GM12891 (cell line): ENCODE measurements at regions not wholly inside any gene's neighbourhood (a gene's known extent, or its start where the extent isn't known, plus 50 kb on each side); places are given as distances from the start of the nearest gene placed in this dataset.

Source experiments
- DNase-seq: peaks from one replicate; pipeline ENCODE4 v3.0.0; 2011; ENCODE audit warnings: low spot score; ENCODE audit not compliant: insufficient read length
- FAIRE-seq: peaks from 2 replicates; lab custom pipeline; 2011; peaks lifted over from hg19 to GRCh38; lab: Jason Lieb, UNC
- PAX5 ChIP-seq: IDR thresholded peaks from 2 replicates; pipeline ENCODE4 v1.6.1; 2011; ENCODE audit warnings: low read length, moderate library complexity, mild to moderate bottlenecking; ENCODE audit not compliant: insufficient read depth, severe bottlenecking
- POLR2A ChIP-seq: IDR thresholded peaks from 2 replicates; pipeline ENCODE4 v1.6.1; 2011; ENCODE audit warnings: low read depth, low read length, control low read depth
- POLR2AphosphoS5 ChIP-seq: IDR thresholded peaks from 2 replicates; pipeline ENCODE4 v1.6.1; 2011; ENCODE audit warnings: low read depth, low read length, control low read depth
- POU2F2 ChIP-seq: IDR thresholded peaks from 2 replicates; pipeline ENCODE4 v1.6.1; 2011; ENCODE audit warnings: low read depth, mild to moderate bottlenecking, control low read depth, low read length, moderate library complexity
- SPI1 ChIP-seq: IDR thresholded peaks from 2 replicates; pipeline ENCODE4 v1.6.1; 2011; ENCODE audit warnings: low read depth, low read length, control low read depth
- TAF1 ChIP-seq: IDR thresholded peaks from 2 replicates; pipeline ENCODE4 v1.6.1; 2011; ENCODE audit warnings: low read depth, low read length, control low read depth

- no peak for TF ChIP-seq TAF1
- no peak for TF ChIP-seq POU2F2
- TF ChIP-seq POLR2A: no peak
- no peak for TF ChIP-seq SPI1
- no peak for TF ChIP-seq PAX5
- TF ChIP-seq POLR2AphosphoS5: no peak
- DNase-seq (peak; percentile 32), FAIRE-seq (peak; percentile 89)
These were observed 81.7 kb upstream of the MSI2 start for GRCh38 chr17:57174591-57174990.

GRCh38 chr17:57178839-57179238, 77.5 kb upstream of the MSI2 start:
- DNase-seq: no peak
- FAIRE-seq: no peak
- TF ChIP-seq SPI1 (no peak), PAX5 (no peak), POLR2AphosphoS5 (no peak), POU2F2 (no peak), POLR2A (no peak), TAF1 (no peak)

GRCh38 chr17:57182621-57183020, 73.7 kb upstream of the MSI2 start:
- no peak for FAIRE-seq
- TF ChIP-seq POLR2A (no peak), POLR2AphosphoS5 (no peak), POU2F2 (no peak), TAF1 (no peak), SPI1 (no peak), PAX5 (no peak)

GRCh38 chr17:57186226-57187019, 69.9 kb upstream of the MSI2 start:
- TF ChIP-seq PAX5 (no peak), POLR2A (no peak), SPI1 (no peak), TAF1 (no peak), POU2F2 (no peak), POLR2AphosphoS5 (no peak)
- DNase-seq: no peak

More at GRCh38 chr17:57182621-57183020, 73.7 kb upstream of the MSI2 start:
- DNase-seq: no peak

GRCh38 chr17:57187391-57187790, 68.9 kb upstream of the MSI2 start:
- no peak for TF ChIP-seq POLR2A
- no peak for TF ChIP-seq PAX5
- TF ChIP-seq SPI1: no peak
- no peak for TF ChIP-seq POU2F2
- TF ChIP-seq POLR2AphosphoS5: no peak
- TF ChIP-seq TAF1: no peak
- DNase-seq: no peak
- no peak for FAIRE-seq

More at GRCh38 chr17:57186226-57187019, 69.9 kb upstream of the MSI2 start:
- FAIRE-seq: no peak

- no peak for FAIRE-seq
- DNase-seq: no peak
- TF ChIP-seq TAF1 (no peak), POU2F2 (no peak), POLR2AphosphoS5 (no peak), SPI1 (no peak), PAX5 (no peak), POLR2A (no peak)
These were observed 60.4 kb upstream of the MSI2 start for GRCh38 chr17:57195785-57196460.

GRCh38 chr17:57197466-57198071, 58.8 kb upstream of the MSI2 start:
- no peak for FAIRE-seq
- no peak for DNase-seq

GRCh38 chr17:57201481-57201880, 54.8 kb upstream of the MSI2 start:
- TF ChIP-seq PAX5 (no peak), POU2F2 (no peak), SPI1 (no peak), TAF1 (no peak), POLR2AphosphoS5 (no peak), POLR2A (no peak)
- DNase-seq (no peak), FAIRE-seq (no peak)

More at GRCh38 chr17:57197466-57198071, 58.8 kb upstream of the MSI2 start:
- no peak for TF ChIP-seq TAF1
- TF ChIP-seq PAX5: no peak
- no peak for TF ChIP-seq POLR2AphosphoS5
- no peak for TF ChIP-seq POU2F2
- TF ChIP-seq SPI1: no peak
- TF ChIP-seq POLR2A: no peak

GRCh38 chr17:57203040-57203439, 53.3 kb upstream of the MSI2 start:
- TF ChIP-seq POLR2A (no peak), TAF1 (no peak), SPI1 (no peak), PAX5 (no peak), POLR2AphosphoS5 (no peak), POU2F2 (no peak)

More at GRCh38 chr17:57203040-57203439, 53.3 kb upstream of the MSI2 start:
- FAIRE-seq (no peak), DNase-seq (no peak)
